GM12874 (cell line): ENCODE measurements at regions not wholly inside any gene's neighbourhood (a gene's known extent, or its start where the extent isn't known, plus 50 kb on each side); places are given as distances from the start of the nearest gene placed in this dataset.

Experiments
- TF ChIP-seq, protein P1 (sequence below): IDR thresholded peaks from 2 replicates; pipeline ENCODE4 v1.5.1; 2011; ENCODE audit warnings: low read depth, mild to moderate bottlenecking, control low read depth, low read length, moderate library complexity; ENCODE audit not compliant: insufficient read depth

- TF ChIP-seq, protein P1, sequence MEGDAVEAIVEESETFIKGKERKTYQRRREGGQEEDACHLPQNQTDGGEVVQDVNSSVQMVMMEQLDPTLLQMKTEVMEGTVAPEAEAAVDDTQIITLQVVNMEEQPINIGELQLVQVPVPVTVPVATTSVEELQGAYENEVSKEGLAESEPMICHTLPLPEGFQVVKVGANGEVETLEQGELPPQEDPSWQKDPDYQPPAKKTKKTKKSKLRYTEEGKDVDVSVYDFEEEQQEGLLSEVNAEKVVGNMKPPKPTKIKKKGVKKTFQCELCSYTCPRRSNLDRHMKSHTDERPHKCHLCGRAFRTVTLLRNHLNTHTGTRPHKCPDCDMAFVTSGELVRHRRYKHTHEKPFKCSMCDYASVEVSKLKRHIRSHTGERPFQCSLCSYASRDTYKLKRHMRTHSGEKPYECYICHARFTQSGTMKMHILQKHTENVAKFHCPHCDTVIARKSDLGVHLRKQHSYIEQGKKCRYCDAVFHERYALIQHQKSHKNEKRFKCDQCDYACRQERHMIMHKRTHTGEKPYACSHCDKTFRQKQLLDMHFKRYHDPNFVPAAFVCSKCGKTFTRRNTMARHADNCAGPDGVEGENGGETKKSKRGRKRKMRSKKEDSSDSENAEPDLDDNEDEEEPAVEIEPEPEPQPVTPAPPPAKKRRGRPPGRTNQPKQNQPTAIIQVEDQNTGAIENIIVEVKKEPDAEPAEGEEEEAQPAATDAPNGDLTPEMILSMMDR, result no peak
Observed at GRCh38 chr6:150777736-150778135, 87.8 kb upstream of the MTHFD1L start.

DNA sequence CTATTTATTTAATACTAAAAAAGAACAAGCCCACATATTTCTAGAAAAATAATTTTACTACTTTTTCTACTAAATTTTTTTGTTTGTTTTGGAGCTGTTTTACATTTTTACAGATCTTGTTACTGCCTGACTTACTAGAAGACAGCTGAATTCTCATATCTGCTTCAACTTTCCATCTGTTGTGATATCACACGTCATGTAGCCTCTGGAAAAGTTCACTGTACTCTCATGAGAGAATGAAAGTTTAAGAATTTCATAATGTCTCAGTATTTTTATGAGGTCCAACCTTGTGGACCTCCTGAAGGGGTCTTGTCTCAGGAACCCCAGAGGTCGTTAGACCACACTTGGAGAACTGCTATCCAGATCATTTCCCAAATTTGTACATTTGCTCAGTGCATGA, 81.7 kb upstream of the MTHFD1L start:
- TF ChIP-seq, protein P1, result no peak

GRCh38 chr6:150787429-150787828, 78.1 kb upstream of the MTHFD1L start:
- TF ChIP-seq, protein P1, result no peak

GRCh38 chr6:150788089-150788488, 77.4 kb upstream of the MTHFD1L start:
- TF ChIP-seq, protein P1, result no peak

GRCh38 chr6:150791717-150792116, 73.8 kb upstream of the MTHFD1L start:
- TF ChIP-seq, protein P1, result no peak

GRCh38 chr6:150797949-150798348, 67.6 kb upstream of the MTHFD1L start:
- TF ChIP-seq, protein P1, result no peak

DNA sequence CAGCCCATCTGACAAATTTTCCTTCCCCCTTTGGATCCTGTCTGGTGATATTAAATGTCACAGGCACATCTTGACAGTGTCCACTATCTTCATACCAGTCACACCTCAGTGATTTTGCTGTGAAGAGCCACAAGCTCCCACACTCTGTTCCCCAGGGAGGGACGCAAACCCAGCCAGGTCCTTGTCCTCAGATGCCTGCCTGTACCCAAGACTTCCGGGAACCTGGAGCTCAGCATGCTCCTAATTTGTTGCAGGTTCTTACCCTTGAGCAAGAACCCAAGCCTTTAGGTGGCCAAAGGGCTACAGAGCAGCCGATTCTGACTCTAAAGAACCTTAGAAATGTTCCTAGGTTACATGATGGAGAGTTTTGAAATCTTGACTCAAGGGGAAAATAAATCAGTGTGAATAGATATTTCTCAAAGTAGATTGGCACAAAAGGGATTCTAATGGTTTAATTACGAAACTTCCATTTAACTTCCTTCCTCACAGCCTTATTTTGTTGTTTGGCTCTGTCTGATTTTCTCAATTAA, 66.2 kb upstream of the MTHFD1L start:
- TF ChIP-seq, protein P1, result no peak
